ENCODE measurements at regions not wholly inside any gene's neighbourhood (a gene's known extent, or its start where the extent isn't known, plus 50 kb on each side); places are given as distances from the start of the nearest gene placed in this dataset.
"Not testable (repeated sequence)": the region's sequence is repeated elsewhere in the genome, so short reads cannot be mapped to it uniquely, and the experiment has no call there.

DNA sequence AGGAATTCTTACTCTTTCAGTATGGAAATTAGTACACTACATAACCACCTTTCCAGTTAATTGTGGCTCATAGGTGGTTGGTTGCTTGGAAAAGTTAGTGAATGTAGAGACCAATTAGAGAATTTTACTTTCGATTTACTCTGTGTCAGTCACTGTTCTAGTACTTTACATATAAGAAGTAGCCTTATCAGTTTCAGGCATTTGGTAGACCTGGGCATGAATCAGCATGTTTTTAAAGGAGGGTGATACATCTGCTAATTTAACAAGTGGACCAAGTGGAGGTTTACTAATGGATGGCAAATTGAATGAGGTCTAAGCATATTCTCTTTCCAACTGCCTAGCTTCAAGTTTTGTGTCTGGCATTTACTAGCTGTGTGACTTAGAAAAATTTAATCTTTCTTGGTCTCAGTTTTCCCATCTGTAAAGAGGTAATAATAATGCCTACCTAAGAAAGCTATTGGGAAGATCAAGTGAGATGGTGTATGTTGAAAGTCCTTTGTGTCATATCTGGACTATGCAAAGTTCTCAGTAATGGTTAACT is 1158.6 kb downstream of the PLA2G4A start:
- no peaks in the 10 kb centered on the region for H3K79me2 ChIP-seq (ENCODE audit: low read length)
- no peaks in the 10 kb centered on the region for H4K20me1 ChIP-seq (ENCODE audit: insufficient read depth, low read length)
- H3K27ac ChIP-seq (ENCODE audit: low read length), result peak overlapping the region; percentile 95
- peaks cover 60% of the 10 kb centered on the region for H3K4me1 ChIP-seq (ENCODE audit: low read length)
- H3K9me3 ChIP-seq (ENCODE audit: insufficient read depth, low read length), result no peaks in the 10 kb centered on the region
- no peaks in the 10 kb centered on the region for H3K27me3 ChIP-seq (ENCODE audit: low read depth, low read length)
- 0 out of 2 replicates have a peak overlapping the region, but pooled peaks have one; percentile 67 for H3K4me3 ChIP-seq (ENCODE audit: low read length)
- peak overlapping the region; percentile 65; the same call in 1 of the 2 replicates for H3K9ac ChIP-seq (ENCODE audit: low read length)
- no peak overlapping the region for H2AFZ ChIP-seq (ENCODE audit: low read depth, low read length)
- H3K4me2 ChIP-seq (ENCODE audit: low read length), result peak overlapping the region; percentile 86
- no peaks in the 10 kb centered on the region for H3K36me3 ChIP-seq (replicated peaks; ENCODE audit: low read depth, low read length)
- TF ChIP-seq EZH2phosphoT487 (IDR thresholded peaks at IDR 0.05; ENCODE audit: low read depth), result no peak
- TF ChIP-seq, protein P1, sequence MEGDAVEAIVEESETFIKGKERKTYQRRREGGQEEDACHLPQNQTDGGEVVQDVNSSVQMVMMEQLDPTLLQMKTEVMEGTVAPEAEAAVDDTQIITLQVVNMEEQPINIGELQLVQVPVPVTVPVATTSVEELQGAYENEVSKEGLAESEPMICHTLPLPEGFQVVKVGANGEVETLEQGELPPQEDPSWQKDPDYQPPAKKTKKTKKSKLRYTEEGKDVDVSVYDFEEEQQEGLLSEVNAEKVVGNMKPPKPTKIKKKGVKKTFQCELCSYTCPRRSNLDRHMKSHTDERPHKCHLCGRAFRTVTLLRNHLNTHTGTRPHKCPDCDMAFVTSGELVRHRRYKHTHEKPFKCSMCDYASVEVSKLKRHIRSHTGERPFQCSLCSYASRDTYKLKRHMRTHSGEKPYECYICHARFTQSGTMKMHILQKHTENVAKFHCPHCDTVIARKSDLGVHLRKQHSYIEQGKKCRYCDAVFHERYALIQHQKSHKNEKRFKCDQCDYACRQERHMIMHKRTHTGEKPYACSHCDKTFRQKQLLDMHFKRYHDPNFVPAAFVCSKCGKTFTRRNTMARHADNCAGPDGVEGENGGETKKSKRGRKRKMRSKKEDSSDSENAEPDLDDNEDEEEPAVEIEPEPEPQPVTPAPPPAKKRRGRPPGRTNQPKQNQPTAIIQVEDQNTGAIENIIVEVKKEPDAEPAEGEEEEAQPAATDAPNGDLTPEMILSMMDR (IDR thresholded peaks at IDR 0.05; ENCODE audit: low read depth, low read length), result no peak

DNA sequence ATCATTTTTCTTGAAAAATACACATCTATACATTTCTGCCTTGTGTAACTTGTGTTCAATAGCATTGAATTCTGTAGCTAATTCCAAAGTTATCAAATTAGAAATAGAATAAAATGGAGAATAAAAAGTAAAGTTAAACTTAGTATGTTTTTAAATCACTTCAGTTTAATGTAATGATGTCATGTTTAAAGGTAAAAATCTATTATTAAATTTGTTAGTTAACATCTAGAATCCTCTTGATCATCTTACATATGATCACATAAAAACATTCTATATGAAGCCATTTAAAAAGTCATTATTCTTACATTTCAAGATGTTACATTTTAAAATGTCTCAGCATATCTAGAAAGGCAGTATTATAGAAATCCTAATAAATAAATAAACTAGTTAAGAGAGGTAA is 1163.2 kb downstream of the PLA2G4A start:
- Histone ChIP-seq H3K4me1 (ENCODE audit: low read length) (peaks cover 56% of the 10 kb centered on the region), H2AFZ (ENCODE audit: low read depth, low read length) (no peak overlapping the region), H3K79me2 (ENCODE audit: low read length) (no peaks in the 10 kb centered on the region), H3K4me2 (ENCODE audit: low read length) (no peak overlapping the region), H4K20me1 (ENCODE audit: insufficient read depth, low read length) (no peaks in the 10 kb centered on the region), H3K27me3 (ENCODE audit: low read depth, low read length) (no peaks in the 10 kb centered on the region), H3K9ac (ENCODE audit: low read length) (no peak overlapping the region), H3K9me3 (ENCODE audit: insufficient read depth, low read length) (no peaks in the 10 kb centered on the region), H3K4me3 (ENCODE audit: low read length) (no peak overlapping the region), H3K36me3 (replicated peaks; ENCODE audit: low read depth, low read length) (no peaks in the 10 kb centered on the region), H3K27ac (ENCODE audit: low read length) (no peak overlapping the region)
- TF ChIP-seq EZH2phosphoT487 (IDR thresholded peaks at IDR 0.05; ENCODE audit: low read depth), result no peak
- TF ChIP-seq, protein P1 (IDR thresholded peaks at IDR 0.05; ENCODE audit: low read depth, low read length), result no peak

GRCh38 chr1:187996780-187997179 is 1168.0 kb downstream of the PLA2G4A start:
- Histone ChIP-seq H3K27me3 (ENCODE audit: low read depth, low read length) (no peaks in the 10 kb centered on the region), H3K4me1 (ENCODE audit: low read length) (peaks cover 34% of the 10 kb centered on the region), H3K27ac (ENCODE audit: low read length) (no peak overlapping the region), H4K20me1 (ENCODE audit: insufficient read depth, low read length) (no peaks in the 10 kb centered on the region), H3K79me2 (ENCODE audit: low read length) (no peaks in the 10 kb centered on the region), H2AFZ (ENCODE audit: low read depth, low read length) (no peak overlapping the region), H3K9ac (ENCODE audit: low read length) (no peak overlapping the region), H3K4me2 (ENCODE audit: low read length) (no peak overlapping the region), H3K4me3 (ENCODE audit: low read length) (no peak overlapping the region), H3K9me3 (ENCODE audit: insufficient read depth, low read length) (no peaks in the 10 kb centered on the region), H3K36me3 (replicated peaks; ENCODE audit: low read depth, low read length) (no peaks in the 10 kb centered on the region)
- no peak for TF ChIP-seq EZH2phosphoT487 (IDR thresholded peaks at IDR 0.05; ENCODE audit: low read depth)
- TF ChIP-seq, protein P1 (IDR thresholded peaks at IDR 0.05; ENCODE audit: low read depth, low read length), result no peak

GRCh38 chr1:187999973-188000372 is 1171.2 kb downstream of the PLA2G4A start:
- Histone ChIP-seq H3K9me3 (ENCODE audit: insufficient read depth, low read length) (no peaks in the 10 kb centered on the region), H3K4me2 (ENCODE audit: low read length) (no peak overlapping the region), H3K36me3 (replicated peaks; ENCODE audit: low read depth, low read length) (no peaks in the 10 kb centered on the region), H3K4me1 (ENCODE audit: low read length) (peaks cover 3% of the 10 kb centered on the region), H3K27ac (ENCODE audit: low read length) (no peak overlapping the region), H3K4me3 (ENCODE audit: low read length) (no peak overlapping the region), H4K20me1 (ENCODE audit: insufficient read depth, low read length) (no peaks in the 10 kb centered on the region), H2AFZ (ENCODE audit: low read depth, low read length) (no peak overlapping the region), H3K27me3 (ENCODE audit: low read depth, low read length) (no peaks in the 10 kb centered on the region), H3K79me2 (ENCODE audit: low read length) (no peaks in the 10 kb centered on the region), H3K9ac (ENCODE audit: low read length) (no peak overlapping the region)
- no peak for TF ChIP-seq EZH2phosphoT487 (IDR thresholded peaks at IDR 0.05; ENCODE audit: low read depth)
- TF ChIP-seq, protein P1 (IDR thresholded peaks at IDR 0.05; ENCODE audit: low read depth, low read length), result peak; percentile 80

DNA sequence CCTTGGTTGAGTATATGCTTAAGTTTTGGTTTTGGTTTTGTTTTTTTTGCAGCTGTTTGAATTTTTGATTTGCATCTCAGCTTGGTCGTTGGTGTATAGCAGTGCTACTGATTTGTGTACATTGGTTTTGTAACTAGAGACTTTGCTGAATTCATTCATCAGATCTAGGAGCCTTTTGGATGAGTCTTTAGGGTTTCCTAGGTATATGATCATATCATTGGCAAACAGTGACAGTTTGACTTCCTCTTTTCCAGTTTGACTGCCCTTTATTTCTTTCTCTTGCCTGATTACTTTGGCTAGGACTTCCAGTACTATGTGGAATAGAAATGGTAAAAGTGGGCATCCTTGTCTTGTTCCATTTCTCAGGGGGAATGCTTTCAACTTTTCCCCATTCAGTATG is 1174.9 kb downstream of the PLA2G4A start:
- H3K4me3 ChIP-seq (ENCODE audit: low read length); H3K36me3 ChIP-seq (replicated peaks; ENCODE audit: low read depth, low read length); H3K79me2 ChIP-seq (ENCODE audit: low read length); H4K20me1 ChIP-seq (ENCODE audit: insufficient read depth, low read length); H3K4me1 ChIP-seq (ENCODE audit: low read length); H3K27ac ChIP-seq (ENCODE audit: low read length); H3K27me3 ChIP-seq (ENCODE audit: low read depth, low read length); H3K4me2 ChIP-seq (ENCODE audit: low read length); H3K9me3 ChIP-seq (ENCODE audit: insufficient read depth, low read length); H2AFZ ChIP-seq (ENCODE audit: low read depth, low read length); H3K9ac ChIP-seq (ENCODE audit: low read length): not testable (repeated sequence)

Measured in OCI-LY3 (cell line).